ENCODE measurements at regions not wholly inside any gene's neighbourhood (a gene's known extent, or its start where the extent isn't known, plus 50 kb on each side); places are given as distances from the start of the nearest gene placed in this dataset.

DNA sequence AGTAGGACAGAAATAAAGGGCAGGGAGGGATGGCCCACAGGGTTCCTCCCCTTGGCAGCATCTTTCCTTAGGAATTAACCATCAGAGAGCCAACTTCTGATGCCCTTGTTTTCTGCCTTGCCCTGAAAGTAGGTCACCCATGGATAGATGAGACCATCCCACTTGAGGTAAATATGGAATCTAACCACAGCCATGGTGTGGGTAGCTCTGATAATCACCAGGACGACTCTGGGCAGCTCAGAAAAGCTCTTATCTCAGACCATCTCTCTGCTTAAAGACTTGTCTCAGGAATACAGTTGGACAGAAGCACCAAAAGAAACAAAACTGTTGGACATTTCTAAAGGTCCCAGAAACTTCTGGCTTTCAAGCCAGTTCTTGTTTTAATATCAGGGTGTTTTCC, 101.4 kb upstream of the CELF4 start:
- Histone ChIP-seq H3K9me3 (peaks cover 0 to 5% (median 0%) of the 10 kb centered on the region in 12 donors), H3K27me3 (no peaks in the 10 kb centered on the region), H3K27ac (no peak overlapping the region), H3K4me3 (no peak overlapping the region), H3K36me3 (no peaks in the 10 kb centered on the region), H3K4me1 (no peaks in the 10 kb centered on the region)
- 32 to 61% (median 39%) methylated on average over 1 of the region's 1 CpG for WGBS, 4 donors
- TF ChIP-seq POLR2A (IDR thresholded peaks at IDR 0.05): no peak
- TF ChIP-seq, protein P1, sequence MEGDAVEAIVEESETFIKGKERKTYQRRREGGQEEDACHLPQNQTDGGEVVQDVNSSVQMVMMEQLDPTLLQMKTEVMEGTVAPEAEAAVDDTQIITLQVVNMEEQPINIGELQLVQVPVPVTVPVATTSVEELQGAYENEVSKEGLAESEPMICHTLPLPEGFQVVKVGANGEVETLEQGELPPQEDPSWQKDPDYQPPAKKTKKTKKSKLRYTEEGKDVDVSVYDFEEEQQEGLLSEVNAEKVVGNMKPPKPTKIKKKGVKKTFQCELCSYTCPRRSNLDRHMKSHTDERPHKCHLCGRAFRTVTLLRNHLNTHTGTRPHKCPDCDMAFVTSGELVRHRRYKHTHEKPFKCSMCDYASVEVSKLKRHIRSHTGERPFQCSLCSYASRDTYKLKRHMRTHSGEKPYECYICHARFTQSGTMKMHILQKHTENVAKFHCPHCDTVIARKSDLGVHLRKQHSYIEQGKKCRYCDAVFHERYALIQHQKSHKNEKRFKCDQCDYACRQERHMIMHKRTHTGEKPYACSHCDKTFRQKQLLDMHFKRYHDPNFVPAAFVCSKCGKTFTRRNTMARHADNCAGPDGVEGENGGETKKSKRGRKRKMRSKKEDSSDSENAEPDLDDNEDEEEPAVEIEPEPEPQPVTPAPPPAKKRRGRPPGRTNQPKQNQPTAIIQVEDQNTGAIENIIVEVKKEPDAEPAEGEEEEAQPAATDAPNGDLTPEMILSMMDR (IDR thresholded peaks at IDR 0.05): no peak
- DNase-seq: no peak
- intact Hi-C loops (cut with DNase I): no loop called here
- no peak for ATAC-seq

DNA sequence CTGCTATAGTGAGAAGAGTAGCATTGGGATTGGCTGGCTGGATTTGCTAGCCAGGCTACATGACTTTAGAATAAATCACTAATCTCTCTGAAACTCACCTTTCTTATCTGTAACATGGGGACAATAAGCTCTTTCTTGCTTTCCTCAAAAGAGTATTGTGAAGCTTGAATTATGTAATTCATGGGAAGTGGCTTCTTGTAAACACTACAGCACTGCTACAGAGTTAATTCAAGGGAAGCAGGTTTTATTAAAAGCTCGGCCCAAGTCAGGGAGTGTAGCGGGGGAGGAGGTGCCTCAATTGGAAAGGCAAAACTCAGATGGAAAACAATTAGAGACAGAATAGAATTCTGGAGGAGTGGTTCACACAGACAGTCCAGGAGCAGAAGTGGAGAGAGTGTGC, 100.9 kb upstream of the CELF4 start:
- TF ChIP-seq, protein P1 (IDR thresholded peaks at IDR 0.05): no peak
- TF ChIP-seq POLR2A (IDR thresholded peaks at IDR 0.05): no peak
- no peak for DNase-seq
- WGBS, 4 donors: 66 to 82% (median 67%) methylated on average over 2 of the region's 2 CpGs

DNA sequence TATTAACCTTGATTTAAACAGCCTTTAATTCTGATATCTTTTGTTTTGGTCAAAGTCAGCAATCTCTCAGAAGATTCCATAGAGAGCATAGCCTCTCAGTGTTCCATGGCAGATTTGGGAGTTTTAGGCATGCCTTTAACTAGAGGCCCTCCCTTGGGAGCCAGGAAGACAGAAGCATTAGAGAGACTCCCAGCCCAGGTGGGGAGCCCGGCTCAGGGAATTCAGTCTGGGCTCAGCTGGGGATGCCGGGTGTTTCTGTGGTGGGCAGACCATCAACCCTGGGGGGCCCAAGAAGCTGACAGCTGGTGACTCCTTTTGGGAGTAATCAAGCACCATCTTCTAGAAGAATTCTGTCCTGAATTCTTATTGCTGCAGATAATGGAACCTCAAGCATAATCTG, 99.7 kb upstream of the CELF4 start:
- DNase-seq (no peak), ATAC-seq (no peak)
- no peak overlapping the region for H3K27ac ChIP-seq
- no peaks in the 10 kb centered on the region for H3K27me3 ChIP-seq
- no peaks in the 10 kb centered on the region for H3K4me1 ChIP-seq
- WGBS, 4 donors: 69 to 89% (median 88%) methylated on average over 2 of the region's 2 CpGs
- H3K9me3 ChIP-seq: peaks cover 0 to 2% (median 0%) of the 10 kb centered on the region in 12 donors
- intact Hi-C loops (cut with DNase I): no loop called here
- TF ChIP-seq POLR2A (IDR thresholded peaks at IDR 0.05): no peak
- TF ChIP-seq, protein P1 (IDR thresholded peaks at IDR 0.05): no peak
- H3K4me3 ChIP-seq: no peak overlapping the region
- H3K36me3 ChIP-seq: no peaks in the 10 kb centered on the region

More for the DNA sequence above, 100.9 kb upstream of the CELF4 start:
- ATAC-seq: no peak
- Histone ChIP-seq H3K27me3 (no peaks in the 10 kb centered on the region), H3K27ac (no peak overlapping the region), H3K36me3 (no peaks in the 10 kb centered on the region), H3K4me1 (no peaks in the 10 kb centered on the region), H3K4me3 (no peak overlapping the region), H3K9me3 (peaks cover 0 to 5% (median 0%) of the 10 kb centered on the region in 12 donors)
- intact Hi-C loops (cut with DNase I): no loop called here

DNA sequence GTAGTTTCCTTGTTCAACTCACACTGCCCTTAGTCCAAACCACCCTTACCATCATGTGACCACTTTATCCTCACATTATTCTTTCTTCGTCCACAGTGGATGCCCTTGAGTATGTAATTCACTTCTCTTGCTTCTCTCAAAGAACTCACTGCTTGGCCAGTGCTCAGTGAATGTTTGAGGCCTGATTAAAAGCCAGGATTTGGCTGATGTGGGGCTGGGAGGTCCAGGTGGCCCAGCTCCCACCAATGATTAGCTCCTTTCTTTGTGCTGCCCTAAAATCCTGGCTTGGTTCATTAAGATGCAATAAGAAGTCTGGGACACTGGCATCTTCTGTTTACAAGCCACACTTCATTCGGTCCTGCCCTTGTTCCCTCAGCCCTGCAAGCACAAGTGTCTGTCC, 97.8 kb upstream of the CELF4 start:
- DNase-seq (no peak), ATAC-seq (no peak)
- intact Hi-C loops (cut with DNase I): no loop called here
- no peaks in the 10 kb centered on the region for H3K9me3 ChIP-seq
- no peak overlapping the region for H3K4me3 ChIP-seq
- H3K27ac ChIP-seq: no peak overlapping the region
- H3K4me1 ChIP-seq: no peaks in the 10 kb centered on the region
- no peaks in the 10 kb centered on the region for H3K27me3 ChIP-seq
- TF ChIP-seq, protein P1 (IDR thresholded peaks at IDR 0.05): no peak
- no peak for TF ChIP-seq POLR2A (IDR thresholded peaks at IDR 0.05)
- no peaks in the 10 kb centered on the region for H3K36me3 ChIP-seq
- WGBS, 4 donors: 78 to 88% (median 82%) methylated on average over 2 of the region's 2 CpGs
